Esophagus muscularis mucosa (tissue), 3 donors: ENCODE measurements at regions not wholly inside any gene's neighbourhood (a gene's known extent, or its start where the extent isn't known, plus 50 kb on each side); places are given as distances from the start of the nearest gene placed in this dataset.

Experiments used
- POLR2AphosphoS5 ChIP-seq, 2 donors: sonication (generic); formaldehyde crosslinking; IDR thresholded peaks; one replicate each; pipeline ENCODE4 v1.6.1; 2017; ENCODE audit warnings: antibody characterized with exemption in 2 of 2
- TF ChIP-seq, protein P1 (sequence below), 3 experiments: fragments of 200-600 bp in 2 of 3; fragments of 450-650 bp in 1 of 3; sonication (generic) in 2 of 3; IDR thresholded peaks; one replicate each; pipeline ENCODE4 v1.5.1; 2017 to 2019; ENCODE audit warnings: antibody characterized with exemption in 3 of 3, mild to moderate bottlenecking in 2 of 3, moderate library complexity in 1 of 3

DNA sequence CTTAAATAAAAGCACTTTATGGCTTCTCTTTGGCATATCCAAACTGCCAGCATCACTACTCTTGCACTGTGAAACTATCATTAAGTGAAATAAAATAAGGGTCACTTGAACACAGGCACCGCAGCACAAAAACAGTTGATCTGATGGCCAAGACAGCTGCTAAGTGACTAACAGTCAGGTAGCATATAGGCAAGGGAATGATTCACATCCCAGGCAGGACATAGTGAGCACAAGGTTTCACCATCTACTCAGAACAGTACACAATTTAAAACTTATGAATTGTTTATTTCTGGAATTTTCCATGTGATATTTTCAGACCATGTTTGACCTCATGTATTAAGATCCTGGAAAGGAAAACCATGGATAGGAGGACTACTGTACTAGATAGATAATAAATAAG is 214.2 kb downstream of the MREG start:
- no peak for TF ChIP-seq POLR2AphosphoS5 (IDR thresholded peaks at IDR 0.05)
- TF ChIP-seq, protein P1, sequence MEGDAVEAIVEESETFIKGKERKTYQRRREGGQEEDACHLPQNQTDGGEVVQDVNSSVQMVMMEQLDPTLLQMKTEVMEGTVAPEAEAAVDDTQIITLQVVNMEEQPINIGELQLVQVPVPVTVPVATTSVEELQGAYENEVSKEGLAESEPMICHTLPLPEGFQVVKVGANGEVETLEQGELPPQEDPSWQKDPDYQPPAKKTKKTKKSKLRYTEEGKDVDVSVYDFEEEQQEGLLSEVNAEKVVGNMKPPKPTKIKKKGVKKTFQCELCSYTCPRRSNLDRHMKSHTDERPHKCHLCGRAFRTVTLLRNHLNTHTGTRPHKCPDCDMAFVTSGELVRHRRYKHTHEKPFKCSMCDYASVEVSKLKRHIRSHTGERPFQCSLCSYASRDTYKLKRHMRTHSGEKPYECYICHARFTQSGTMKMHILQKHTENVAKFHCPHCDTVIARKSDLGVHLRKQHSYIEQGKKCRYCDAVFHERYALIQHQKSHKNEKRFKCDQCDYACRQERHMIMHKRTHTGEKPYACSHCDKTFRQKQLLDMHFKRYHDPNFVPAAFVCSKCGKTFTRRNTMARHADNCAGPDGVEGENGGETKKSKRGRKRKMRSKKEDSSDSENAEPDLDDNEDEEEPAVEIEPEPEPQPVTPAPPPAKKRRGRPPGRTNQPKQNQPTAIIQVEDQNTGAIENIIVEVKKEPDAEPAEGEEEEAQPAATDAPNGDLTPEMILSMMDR (IDR thresholded peaks at IDR 0.05), result no peak
